GM10248 (cell line): ENCODE measurements at regions not wholly inside any gene's neighbourhood (a gene's known extent, or its start where the extent isn't known, plus 50 kb on each side); places are given as distances from the start of the nearest gene placed in this dataset.
"Not testable (repeated sequence)": the region's sequence is repeated elsewhere in the genome, so short reads cannot be mapped to it uniquely, and the experiment has no call there.

Experiments used
- CTCF ChIA-PET: fragments of 300-600 bp; sonication (Branson Sonifier 250); formaldehyde crosslinking; extraction: SDS; loops from one replicate; lab custom pipeline; 2021; ENCODE audit warnings: antibody characterized with exemption; lab: Yijun Ruan, JAX
- POLR2A ChIA-PET: fragments of 350-650 bp; sonication (Branson Sonifier 250); formaldehyde crosslinking; extraction: SDS; loops from one replicate; lab custom pipeline; 2020; ENCODE audit warnings: antibody characterized with exemption; lab: Yijun Ruan, JAX
- DNase-seq: peaks from one replicate; pipeline ENCODE4 v3.0.0; 2012; ENCODE audit errors: extremely low spot score
- TF ChIP-seq, protein P1 (sequence below): IDR thresholded peaks from 2 replicates; pipeline ENCODE4 v1.5.1; 2012; ENCODE audit warnings: mild to moderate bottlenecking, low read depth; ENCODE audit errors: extremely low read depth, missing control alignments, control extremely low read depth

DNA sequence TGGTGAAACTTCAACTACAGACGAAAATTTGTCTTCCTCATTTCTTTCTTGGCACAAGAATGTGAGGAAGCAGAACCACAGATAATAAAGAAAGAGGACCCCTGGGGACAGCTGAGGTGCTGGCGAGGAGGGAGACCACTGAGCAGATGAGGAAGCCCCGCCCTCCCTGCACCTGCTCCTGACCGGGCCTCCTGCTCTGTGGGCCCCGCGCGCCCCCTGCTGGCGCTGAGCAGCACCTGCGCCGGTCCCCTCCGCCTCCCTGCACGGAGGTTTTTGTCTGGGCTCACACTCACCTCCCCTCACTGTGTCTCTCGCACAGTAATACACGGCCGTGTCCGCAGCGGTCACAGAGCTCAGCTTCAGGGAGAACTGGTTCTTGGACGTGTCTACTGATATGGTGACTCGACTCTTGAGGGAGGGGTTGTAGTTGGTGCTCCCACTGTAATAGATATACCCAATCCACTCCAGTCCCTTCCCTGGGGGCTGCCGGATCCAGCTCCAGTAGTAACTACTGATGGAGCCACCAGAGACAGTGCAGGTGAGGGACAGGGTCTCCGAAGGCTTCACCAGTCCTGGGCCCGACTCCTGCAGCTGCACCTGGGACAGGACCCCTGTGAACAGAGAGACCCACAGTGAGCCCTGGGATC lies 1100.7 kb downstream of the TMEM121 start:
- CTCF ChIA-PET: interaction anchor here (0.7 to 1.8 kb wide), 8 partner anchors 8 to 95 kb away, joined by 3 to 23 read pairs (median 3); no protein-coding TSS in a partner anchor
- TF ChIP-seq, protein P1, sequence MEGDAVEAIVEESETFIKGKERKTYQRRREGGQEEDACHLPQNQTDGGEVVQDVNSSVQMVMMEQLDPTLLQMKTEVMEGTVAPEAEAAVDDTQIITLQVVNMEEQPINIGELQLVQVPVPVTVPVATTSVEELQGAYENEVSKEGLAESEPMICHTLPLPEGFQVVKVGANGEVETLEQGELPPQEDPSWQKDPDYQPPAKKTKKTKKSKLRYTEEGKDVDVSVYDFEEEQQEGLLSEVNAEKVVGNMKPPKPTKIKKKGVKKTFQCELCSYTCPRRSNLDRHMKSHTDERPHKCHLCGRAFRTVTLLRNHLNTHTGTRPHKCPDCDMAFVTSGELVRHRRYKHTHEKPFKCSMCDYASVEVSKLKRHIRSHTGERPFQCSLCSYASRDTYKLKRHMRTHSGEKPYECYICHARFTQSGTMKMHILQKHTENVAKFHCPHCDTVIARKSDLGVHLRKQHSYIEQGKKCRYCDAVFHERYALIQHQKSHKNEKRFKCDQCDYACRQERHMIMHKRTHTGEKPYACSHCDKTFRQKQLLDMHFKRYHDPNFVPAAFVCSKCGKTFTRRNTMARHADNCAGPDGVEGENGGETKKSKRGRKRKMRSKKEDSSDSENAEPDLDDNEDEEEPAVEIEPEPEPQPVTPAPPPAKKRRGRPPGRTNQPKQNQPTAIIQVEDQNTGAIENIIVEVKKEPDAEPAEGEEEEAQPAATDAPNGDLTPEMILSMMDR: peak; percentile 95
- DNase-seq: peak; percentile 60
- POLR2A ChIA-PET: not testable (repeated sequence)

GRCh38 chr14:106631879-106632278 lies 1105.5 kb downstream of the TMEM121 start:
- POLR2A ChIA-PET: no interaction called here
- DNase-seq: no peak
- CTCF ChIA-PET: interaction anchor here (1.2 to 3.4 kb wide), 3 partner anchors 13 to 68 kb away, joined by 3 to 21 read pairs (median 4); no protein-coding TSS in a partner anchor
- TF ChIP-seq, protein P1: no peak

GRCh38 chr14:106633721-106634120 lies 1107.3 kb downstream of the TMEM121 start:
- POLR2A ChIA-PET: no interaction called here
- CTCF ChIA-PET: interaction anchor here (2.5 to 3.4 kb wide), 2 partner anchors 15 to 29 kb away, joined by 17 to 21 read pairs; no protein-coding TSS in a partner anchor
- TF ChIP-seq, protein P1: no peak
- no peak for DNase-seq

GRCh38 chr14:106635569-106635968 lies 1109.2 kb downstream of the TMEM121 start:
- ChIA-PET POLR2A (no interaction called here), CTCF (interaction anchor here (1.0 to 2.5 kb wide), 8 partner anchors 9 to 237 kb away, joined by 3 to 17 read pairs (median 4); no protein-coding TSS in a partner anchor)
- no peak for DNase-seq
- TF ChIP-seq, protein P1: no peak

DNA sequence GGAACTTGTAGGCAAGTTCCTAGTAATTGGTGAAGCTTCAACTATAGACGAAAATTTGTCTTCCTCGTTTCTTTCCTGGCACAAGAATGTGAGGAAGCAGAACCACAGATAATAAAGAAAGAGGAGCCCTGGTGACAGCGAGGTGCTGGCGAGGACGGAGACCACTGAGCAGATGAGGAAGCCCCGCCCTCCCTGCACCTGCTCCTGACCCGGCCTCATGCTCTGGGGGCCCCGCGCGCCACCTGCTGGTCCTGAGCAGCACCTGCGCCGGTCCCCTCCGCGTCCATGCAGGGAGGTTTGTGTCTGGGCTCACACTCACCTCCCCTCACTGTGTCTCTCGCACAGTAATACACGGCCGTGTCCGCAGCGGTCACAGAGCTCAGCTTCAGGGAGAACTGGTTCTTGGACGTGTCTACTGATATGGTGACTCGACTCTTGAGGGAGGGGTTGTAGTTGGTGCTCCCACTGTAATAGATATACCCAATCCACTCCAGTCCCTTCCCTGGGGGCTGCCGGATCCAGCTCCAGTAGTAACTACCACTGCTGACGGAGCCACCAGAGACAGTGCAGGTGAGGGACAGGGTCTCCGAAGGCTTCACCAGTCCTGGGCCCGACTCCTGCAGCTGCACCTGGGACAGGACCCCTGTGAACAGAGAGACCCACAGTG lies 1112.5 kb downstream of the TMEM121 start:
- TF ChIP-seq, protein P1: peak; percentile 50
- POLR2A ChIA-PET: not testable (repeated sequence)
- CTCF ChIA-PET: interaction anchor here (0.6 to 3.1 kb wide), 5 partner anchors 11 to 43 kb away, joined by 3 to 34 read pairs (median 9); no protein-coding TSS in a partner anchor
- DNase-seq: peak; percentile 38

GRCh38 chr14:106642090-106642489 lies 1115.7 kb downstream of the TMEM121 start:
- ChIA-PET POLR2A (no interaction called here), CTCF (interaction anchor here (1.0 to 1.4 kb wide), 2 partner anchors 22 to 50 kb away, joined by 3 to 4 read pairs; no protein-coding TSS in a partner anchor)
- TF ChIP-seq, protein P1: no peak
- no peak for DNase-seq

GRCh38 chr14:106642971-106643370 lies 1116.6 kb downstream of the TMEM121 start:
- CTCF ChIA-PET: interaction anchor here (1.0 to 1.3 kb wide), 2 partner anchors 10 to 49 kb away, joined by 3 read pairs; no protein-coding TSS in a partner anchor
- POLR2A ChIA-PET, DNase-seq: not testable (repeated sequence)

- CTCF ChIA-PET: interaction anchor here (2.3 to 2.5 kb wide), 2 partner anchors 8 to 15 kb away, joined by 15 to 25 read pairs; no protein-coding TSS in a partner anchor
- DNase-seq, POLR2A ChIA-PET: not testable (repeated sequence)
Measured at GRCh38 chr14:106648874-106649273, 1122.5 kb downstream of the TMEM121 start.
